Ishikawa (cell line): ENCODE measurements at regions not wholly inside any gene's neighbourhood (a gene's known extent, or its start where the extent isn't known, plus 50 kb on each side); places are given as distances from the start of the nearest gene placed in this dataset.

Source experiments
- CREB1 ChIP-seq: IDR thresholded peaks from 2 replicates; pipeline ENCODE4 v1.6.1; 2012; ENCODE audit warnings: low read depth
- EP300 ChIP-seq: IDR thresholded peaks from 2 replicates; pipeline ENCODE4 v1.6.1; 2012; ENCODE audit warnings: borderline replicate concordance
- MAX ChIP-seq: IDR thresholded peaks from 2 replicates; pipeline ENCODE4 v1.6.1; 2012
- RAD21 ChIP-seq: IDR thresholded peaks from 2 replicates; pipeline ENCODE4 v1.6.1; 2012; ENCODE audit warnings: low read depth
- REST ChIP-seq: IDR thresholded peaks from 2 replicates; pipeline ENCODE4 v1.6.1; 2012; ENCODE audit warnings: low read depth, mild to moderate bottlenecking
- TCF12 ChIP-seq: IDR thresholded peaks from 2 replicates; pipeline ENCODE4 v1.6.1; 2012; ENCODE audit warnings: low read depth
- USF1 ChIP-seq: IDR thresholded peaks from 2 replicates; pipeline ENCODE4 v1.6.1; 2012

- no peak for TF ChIP-seq EP300
- TF ChIP-seq USF1, result no peak
- no peak for TF ChIP-seq TCF12
- TF ChIP-seq REST, result no peak
- no peak for TF ChIP-seq CREB1
- TF ChIP-seq RAD21, result no peak
- no peak for TF ChIP-seq MAX
These were observed 128.8 kb upstream of the ZBTB20 start for GRCh38 chr3:115275896-115276295.
